ENCODE measurements at regions not wholly inside any gene's neighbourhood (a gene's known extent, or its start where the extent isn't known, plus 50 kb on each side); places are given as distances from the start of the nearest gene placed in this dataset.

DNA sequence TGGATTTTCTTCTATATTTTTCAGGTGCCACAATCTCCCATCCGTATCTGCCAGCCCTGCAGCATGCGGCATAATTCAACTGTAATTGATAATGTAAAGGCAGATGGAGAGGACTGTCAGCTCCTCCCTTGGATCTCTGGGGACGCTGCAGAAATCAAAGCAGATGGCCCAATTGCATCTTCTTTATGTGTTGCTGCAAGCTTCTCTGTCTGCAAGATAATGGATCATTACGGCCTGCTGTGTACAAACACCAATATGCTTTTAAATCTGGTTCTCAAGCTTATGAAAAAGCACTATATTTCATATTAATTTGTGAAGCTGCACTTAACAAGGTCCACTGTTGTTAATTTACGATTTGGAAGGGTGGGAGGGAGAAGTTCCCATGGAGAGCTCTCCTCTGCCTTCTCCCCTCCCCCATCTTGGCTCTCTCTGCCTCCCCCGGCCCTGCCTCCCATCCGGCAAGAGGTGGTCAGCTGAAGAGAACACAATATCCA lies 607.5 kb downstream of the TOX3 start:
- TF ChIP-seq TCF12 (IDR thresholded peaks at IDR 0.05; ENCODE audit: low read depth) (no peak), EP300 (IDR thresholded peaks at IDR 0.05; ENCODE audit: borderline replicate concordance) (no peak), TEAD4 (IDR thresholded peaks at IDR 0.05) (no peak), EGR1 (IDR thresholded peaks at IDR 0.05) (no peak), YY1 (IDR thresholded peaks at IDR 0.05; ENCODE audit: low read depth) (no peak), ZBTB7A (IDR thresholded peaks at IDR 0.05; ENCODE audit: low read depth) (no peak), CREB1 (IDR thresholded peaks at IDR 0.05; ENCODE audit: low read depth) (no peak), RAD21 (IDR thresholded peaks at IDR 0.05; ENCODE audit: low read depth) (no peak), CEBPB (IDR thresholded peaks at IDR 0.05) (no peak), NFIC (IDR thresholded peaks at IDR 0.05) (no peak), TAF1 (IDR thresholded peaks at IDR 0.05; ENCODE audit: low read depth) (no peak), FOXM1 (IDR thresholded peaks at IDR 0.05; ENCODE audit: borderline replicate concordance, low read depth) (no peak), MAX (IDR thresholded peaks at IDR 0.05) (no peak)
- TF ChIP-seq, protein P1, sequence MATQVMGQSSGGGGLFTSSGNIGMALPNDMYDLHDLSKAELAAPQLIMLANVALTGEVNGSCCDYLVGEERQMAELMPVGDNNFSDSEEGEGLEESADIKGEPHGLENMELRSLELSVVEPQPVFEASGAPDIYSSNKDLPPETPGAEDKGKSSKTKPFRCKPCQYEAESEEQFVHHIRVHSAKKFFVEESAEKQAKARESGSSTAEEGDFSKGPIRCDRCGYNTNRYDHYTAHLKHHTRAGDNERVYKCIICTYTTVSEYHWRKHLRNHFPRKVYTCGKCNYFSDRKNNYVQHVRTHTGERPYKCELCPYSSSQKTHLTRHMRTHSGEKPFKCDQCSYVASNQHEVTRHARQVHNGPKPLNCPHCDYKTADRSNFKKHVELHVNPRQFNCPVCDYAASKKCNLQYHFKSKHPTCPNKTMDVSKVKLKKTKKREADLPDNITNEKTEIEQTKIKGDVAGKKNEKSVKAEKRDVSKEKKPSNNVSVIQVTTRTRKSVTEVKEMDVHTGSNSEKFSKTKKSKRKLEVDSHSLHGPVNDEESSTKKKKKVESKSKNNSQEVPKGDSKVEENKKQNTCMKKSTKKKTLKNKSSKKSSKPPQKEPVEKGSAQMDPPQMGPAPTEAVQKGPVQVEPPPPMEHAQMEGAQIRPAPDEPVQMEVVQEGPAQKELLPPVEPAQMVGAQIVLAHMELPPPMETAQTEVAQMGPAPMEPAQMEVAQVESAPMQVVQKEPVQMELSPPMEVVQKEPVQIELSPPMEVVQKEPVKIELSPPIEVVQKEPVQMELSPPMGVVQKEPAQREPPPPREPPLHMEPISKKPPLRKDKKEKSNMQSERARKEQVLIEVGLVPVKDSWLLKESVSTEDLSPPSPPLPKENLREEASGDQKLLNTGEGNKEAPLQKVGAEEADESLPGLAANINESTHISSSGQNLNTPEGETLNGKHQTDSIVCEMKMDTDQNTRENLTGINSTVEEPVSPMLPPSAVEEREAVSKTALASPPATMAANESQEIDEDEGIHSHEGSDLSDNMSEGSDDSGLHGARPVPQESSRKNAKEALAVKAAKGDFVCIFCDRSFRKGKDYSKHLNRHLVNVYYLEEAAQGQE (IDR thresholded peaks at IDR 0.05; ENCODE audit: low read depth): no peak
- TF ChIP-seq, protein P2, sequence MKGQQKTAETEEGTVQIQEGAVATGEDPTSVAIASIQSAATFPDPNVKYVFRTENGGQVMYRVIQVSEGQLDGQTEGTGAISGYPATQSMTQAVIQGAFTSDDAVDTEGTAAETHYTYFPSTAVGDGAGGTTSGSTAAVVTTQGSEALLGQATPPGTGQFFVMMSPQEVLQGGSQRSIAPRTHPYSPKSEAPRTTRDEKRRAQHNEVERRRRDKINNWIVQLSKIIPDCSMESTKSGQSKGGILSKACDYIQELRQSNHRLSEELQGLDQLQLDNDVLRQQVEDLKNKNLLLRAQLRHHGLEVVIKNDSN (IDR thresholded peaks at IDR 0.05): no peak

DNA sequence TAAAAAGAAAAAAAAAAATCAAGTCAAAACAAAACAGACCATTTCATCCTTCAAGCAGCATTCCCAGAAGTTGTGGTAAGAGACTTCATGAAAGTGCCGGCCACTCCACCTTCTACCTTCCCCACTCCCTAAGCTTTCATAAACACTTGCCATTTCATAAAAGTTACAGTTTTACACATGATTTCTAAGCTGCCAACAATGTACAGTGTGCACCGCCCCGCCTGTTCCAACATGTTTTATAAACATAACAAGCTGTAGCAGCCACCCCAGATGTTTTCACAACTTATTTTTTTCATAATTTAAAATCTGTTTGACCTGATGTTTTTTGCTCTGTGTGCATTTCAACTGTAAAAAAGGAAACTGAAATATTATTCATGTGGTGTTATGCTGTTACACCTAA lies 608.1 kb downstream of the TOX3 start:
- TF ChIP-seq ZBTB7A (IDR thresholded peaks at IDR 0.05; ENCODE audit: low read depth): no peak
- no peak for TF ChIP-seq CEBPB (IDR thresholded peaks at IDR 0.05)
- no peak for TF ChIP-seq FOXM1 (IDR thresholded peaks at IDR 0.05; ENCODE audit: borderline replicate concordance, low read depth)

DNA sequence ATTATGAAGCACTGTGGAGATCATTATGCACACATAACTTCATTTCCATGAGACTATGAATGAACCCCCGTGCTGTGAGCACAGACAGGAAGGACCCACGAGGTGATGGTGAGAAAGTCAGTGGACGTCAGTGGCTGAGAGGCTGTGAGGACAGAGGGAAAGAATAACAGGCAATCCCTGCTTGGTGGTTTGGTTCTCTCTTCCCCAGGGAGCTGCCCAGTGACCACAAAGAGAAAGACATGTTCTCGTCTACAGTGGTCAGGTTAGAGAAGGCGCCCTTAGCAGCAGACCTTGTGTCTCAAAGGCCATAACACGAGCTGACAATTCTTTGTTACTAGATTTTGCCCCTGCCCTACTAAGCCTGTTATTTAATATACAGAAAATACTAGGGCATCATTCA lies 609.2 kb downstream of the TOX3 start:
- TF ChIP-seq RAD21 (IDR thresholded peaks at IDR 0.05; ENCODE audit: low read depth): no peak
- TF ChIP-seq CEBPB (IDR thresholded peaks at IDR 0.05): no peak
- TF ChIP-seq, protein P2 (IDR thresholded peaks at IDR 0.05): no peak

- TF ChIP-seq TCF12 (IDR thresholded peaks at IDR 0.05; ENCODE audit: low read depth) (no peak), RAD21 (IDR thresholded peaks at IDR 0.05; ENCODE audit: low read depth) (no peak), TAF1 (IDR thresholded peaks at IDR 0.05; ENCODE audit: low read depth) (no peak), YY1 (IDR thresholded peaks at IDR 0.05; ENCODE audit: low read depth) (no peak), TEAD4 (IDR thresholded peaks at IDR 0.05) (no peak), EGR1 (IDR thresholded peaks at IDR 0.05) (no peak), MAX (IDR thresholded peaks at IDR 0.05) (no peak)
- TF ChIP-seq, protein P2 (IDR thresholded peaks at IDR 0.05): no peak
- TF ChIP-seq, protein P1 (IDR thresholded peaks at IDR 0.05; ENCODE audit: low read depth): no peak
Observed at GRCh38 chr16:51936846-51937245, 610.1 kb downstream of the TOX3 start.

GRCh38 chr16:51932317-51932716 lies 614.6 kb downstream of the TOX3 start:
- no peak for TF ChIP-seq CEBPB (IDR thresholded peaks at IDR 0.05)
- TF ChIP-seq TEAD4 (IDR thresholded peaks at IDR 0.05): no peak
- no peak for TF ChIP-seq TAF1 (IDR thresholded peaks at IDR 0.05; ENCODE audit: low read depth)
- TF ChIP-seq, protein P2 (IDR thresholded peaks at IDR 0.05): no peak
- no peak for TF ChIP-seq RAD21 (IDR thresholded peaks at IDR 0.05; ENCODE audit: low read depth)
- TF ChIP-seq TCF12 (IDR thresholded peaks at IDR 0.05; ENCODE audit: low read depth): no peak
- TF ChIP-seq MAX (IDR thresholded peaks at IDR 0.05): no peak
- TF ChIP-seq YY1 (IDR thresholded peaks at IDR 0.05; ENCODE audit: low read depth): no peak
- no peak for TF ChIP-seq EP300 (IDR thresholded peaks at IDR 0.05; ENCODE audit: borderline replicate concordance)
- no peak for TF ChIP-seq CREB1 (IDR thresholded peaks at IDR 0.05; ENCODE audit: low read depth)
- TF ChIP-seq, protein P1 (IDR thresholded peaks at IDR 0.05; ENCODE audit: low read depth): no peak
- TF ChIP-seq NFIC (IDR thresholded peaks at IDR 0.05): no peak
